ENCODE measurements at regions not wholly inside any gene's neighbourhood (a gene's known extent, or its start where the extent isn't known, plus 50 kb on each side); places are given as distances from the start of the nearest gene placed in this dataset.

- DNase-seq (ENCODE audit: low read depth): no peak
- TF ChIP-seq CTCF (IDR thresholded peaks at IDR 0.05; ENCODE audit: insufficient read depth, low read depth, low read length): no peak
- H3K4me3 ChIP-seq (ENCODE audit: low read depth, low read length): no peak overlapping the region
Observed at GRCh38 chr9:19553441-19553840, 144.6 kb downstream of the ACER2 start.

GRCh38 chr9:19552282-19553105, 143.7 kb downstream of the ACER2 start:
- TF ChIP-seq CTCF (IDR thresholded peaks at IDR 0.05; ENCODE audit: insufficient read depth, low read depth, low read length): no peak
- no peak overlapping the region for H3K4me3 ChIP-seq (ENCODE audit: low read depth, low read length)
- DNase-seq (ENCODE audit: low read depth): no peak

- H3K4me3 ChIP-seq (ENCODE audit: low read depth, low read length): no peak overlapping the region
- no peak for TF ChIP-seq CTCF (IDR thresholded peaks at IDR 0.05; ENCODE audit: insufficient read depth, low read depth, low read length)
- DNase-seq (ENCODE audit: low read depth): no peak
Observed at GRCh38 chr9:19551124-19551929, 142.5 kb downstream of the ACER2 start.

GRCh38 chr9:19550009-19550408, 141.2 kb downstream of the ACER2 start:
- H3K4me3 ChIP-seq (ENCODE audit: low read depth, low read length): no peak overlapping the region
- no peak for DNase-seq (ENCODE audit: low read depth)
- TF ChIP-seq CTCF (IDR thresholded peaks at IDR 0.05; ENCODE audit: insufficient read depth, low read depth, low read length): no peak

- no peak for TF ChIP-seq CTCF (IDR thresholded peaks at IDR 0.05; ENCODE audit: insufficient read depth, low read depth, low read length)
- peak; percentile 2 for DNase-seq (ENCODE audit: low read depth)
- no peak overlapping the region for H3K4me3 ChIP-seq (ENCODE audit: low read depth, low read length)
Observed at GRCh38 chr9:19533373-19533772, 124.6 kb downstream of the ACER2 start.

- no peak for TF ChIP-seq CTCF (IDR thresholded peaks at IDR 0.05; ENCODE audit: insufficient read depth, low read depth, low read length)
- no peak for DNase-seq (ENCODE audit: low read depth)
- H3K4me3 ChIP-seq (ENCODE audit: low read depth, low read length): no peak overlapping the region
Observed at GRCh38 chr9:19527663-19528062, 118.9 kb downstream of the ACER2 start.

Data from fibroblast of villous mesenchyme (primary cell).